ENCODE measurements at regions not wholly inside any gene's neighbourhood (a gene's known extent, or its start where the extent isn't known, plus 50 kb on each side); places are given as distances from the start of the nearest gene placed in this dataset.

DNA sequence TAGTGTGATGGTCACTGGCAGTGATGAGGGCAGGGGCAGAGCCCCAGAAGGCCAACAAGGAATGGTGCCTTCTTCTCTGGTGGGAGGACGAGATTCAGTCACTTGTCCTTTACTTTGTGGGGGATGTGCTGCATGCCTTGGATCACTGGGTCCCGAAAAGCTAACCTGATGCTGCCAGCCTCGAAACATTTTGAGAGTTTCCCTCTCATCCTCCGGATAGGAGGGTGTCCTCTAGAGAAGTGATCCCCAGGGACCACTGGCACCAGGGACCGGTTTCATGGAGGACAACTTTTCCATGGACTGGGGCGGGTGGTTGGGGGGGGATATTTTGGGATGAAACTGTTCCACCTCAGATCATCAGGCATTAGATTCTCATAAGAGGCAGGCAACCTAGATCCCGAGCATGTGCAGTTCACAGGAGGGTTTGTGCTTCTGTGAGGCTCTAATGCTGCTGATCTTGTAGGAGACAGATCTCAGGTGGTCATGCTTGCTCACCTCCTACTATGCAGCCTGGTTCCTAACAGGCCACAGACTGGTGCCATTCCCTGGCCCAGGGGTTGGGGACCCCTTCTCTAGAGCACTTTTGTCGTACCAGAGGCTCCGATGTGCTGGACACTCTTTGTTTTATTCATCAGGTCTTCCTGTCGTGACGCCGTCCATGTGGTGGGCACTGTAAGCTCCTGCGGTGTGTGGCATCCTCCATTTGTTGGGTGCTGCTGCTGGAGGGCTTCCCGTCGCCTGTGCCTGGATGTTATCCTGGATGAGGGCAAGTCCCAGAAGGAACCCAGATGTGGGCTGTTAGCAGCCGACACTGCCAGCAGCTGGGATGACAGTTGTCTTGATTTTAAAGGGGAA, 68.5 kb upstream of the HDAC4 start:
- TF ChIP-seq, protein P1, sequence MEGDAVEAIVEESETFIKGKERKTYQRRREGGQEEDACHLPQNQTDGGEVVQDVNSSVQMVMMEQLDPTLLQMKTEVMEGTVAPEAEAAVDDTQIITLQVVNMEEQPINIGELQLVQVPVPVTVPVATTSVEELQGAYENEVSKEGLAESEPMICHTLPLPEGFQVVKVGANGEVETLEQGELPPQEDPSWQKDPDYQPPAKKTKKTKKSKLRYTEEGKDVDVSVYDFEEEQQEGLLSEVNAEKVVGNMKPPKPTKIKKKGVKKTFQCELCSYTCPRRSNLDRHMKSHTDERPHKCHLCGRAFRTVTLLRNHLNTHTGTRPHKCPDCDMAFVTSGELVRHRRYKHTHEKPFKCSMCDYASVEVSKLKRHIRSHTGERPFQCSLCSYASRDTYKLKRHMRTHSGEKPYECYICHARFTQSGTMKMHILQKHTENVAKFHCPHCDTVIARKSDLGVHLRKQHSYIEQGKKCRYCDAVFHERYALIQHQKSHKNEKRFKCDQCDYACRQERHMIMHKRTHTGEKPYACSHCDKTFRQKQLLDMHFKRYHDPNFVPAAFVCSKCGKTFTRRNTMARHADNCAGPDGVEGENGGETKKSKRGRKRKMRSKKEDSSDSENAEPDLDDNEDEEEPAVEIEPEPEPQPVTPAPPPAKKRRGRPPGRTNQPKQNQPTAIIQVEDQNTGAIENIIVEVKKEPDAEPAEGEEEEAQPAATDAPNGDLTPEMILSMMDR (IDR thresholded peaks at IDR 0.05; ENCODE audit: control extremely low read depth, extremely low read depth, low read depth, missing control alignments) = no peak
- CTCF ChIA-PET = no interaction called here
- no peak for DNase-seq (ENCODE audit: extremely low spot score)
- POLR2A ChIA-PET = no interaction called here

DNA sequence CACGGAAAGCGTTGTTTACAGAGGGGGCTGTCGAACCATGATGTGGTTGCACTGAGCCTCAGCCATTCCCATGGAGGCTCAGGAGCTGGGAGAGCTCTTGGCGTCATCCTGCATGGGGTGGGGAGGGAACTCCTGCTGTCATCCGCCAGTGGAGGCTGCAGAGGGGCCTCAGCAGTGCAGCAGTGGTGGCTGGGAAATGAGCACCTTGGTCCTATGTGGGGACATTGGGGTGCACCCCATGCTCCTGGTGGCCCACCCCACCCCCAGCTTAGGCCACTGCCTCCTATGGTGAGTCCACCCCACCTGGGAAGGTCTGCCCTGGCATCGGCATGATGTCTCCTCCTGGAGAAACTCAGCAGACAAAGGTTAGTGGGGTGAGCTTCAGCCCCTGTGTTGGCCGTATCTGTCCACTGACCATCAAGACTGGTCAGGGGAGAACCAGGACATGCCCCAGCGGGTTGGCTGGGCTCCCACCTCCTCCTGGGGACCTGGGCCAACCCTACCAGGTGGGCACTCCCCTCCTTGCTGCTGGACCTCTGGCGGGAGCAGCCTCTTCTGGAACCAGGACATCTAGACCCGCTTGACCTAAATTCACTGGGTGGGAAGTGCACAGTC, 67.8 kb upstream of the HDAC4 start:
- ChIA-PET CTCF (no interaction called here), POLR2A (interaction anchor here (0.5 kb wide), 1 partner anchor 14 kb away, joined by 3 read pairs; no protein-coding TSS in a partner anchor)
- TF ChIP-seq, protein P1 (IDR thresholded peaks at IDR 0.05; ENCODE audit: control extremely low read depth, extremely low read depth, low read depth, missing control alignments) = no peak
- no peak for DNase-seq (ENCODE audit: extremely low spot score)

DNA sequence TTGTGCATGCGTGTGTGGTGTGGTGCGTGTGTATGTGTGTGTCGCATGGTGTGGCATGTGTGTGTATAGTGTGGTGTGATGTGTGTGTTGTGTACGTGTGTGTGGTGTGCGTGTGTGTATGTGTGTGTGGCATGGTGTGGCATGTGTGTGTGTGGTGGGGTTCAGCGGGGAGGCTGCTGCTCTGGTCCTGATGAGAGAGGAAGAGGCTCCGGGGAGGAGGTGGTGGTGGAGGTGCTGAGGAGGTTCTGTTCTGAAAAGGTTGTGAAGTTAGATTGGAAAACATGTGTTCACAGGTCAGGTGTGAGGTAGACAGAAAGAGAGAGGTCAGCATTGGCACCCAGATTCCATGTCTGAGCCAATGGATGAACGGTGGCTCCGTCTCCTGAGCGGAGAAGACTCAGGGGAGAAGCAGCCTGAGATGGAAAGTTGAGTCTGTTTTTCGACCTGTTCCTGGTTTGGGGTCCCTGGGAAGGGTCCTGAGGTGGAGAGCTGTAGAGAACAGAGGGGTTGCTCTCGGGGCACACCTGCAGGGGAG, 67.2 kb upstream of the HDAC4 start:
- DNase-seq (ENCODE audit: extremely low spot score) = no peak
- TF ChIP-seq, protein P1 (IDR thresholded peaks at IDR 0.05; ENCODE audit: control extremely low read depth, extremely low read depth, low read depth, missing control alignments) = no peak
- POLR2A ChIA-PET = interaction anchor here (0.5 kb wide), 1 partner anchor 13 kb away, joined by 3 read pairs; no protein-coding TSS in a partner anchor
- CTCF ChIA-PET = no interaction called here

DNA sequence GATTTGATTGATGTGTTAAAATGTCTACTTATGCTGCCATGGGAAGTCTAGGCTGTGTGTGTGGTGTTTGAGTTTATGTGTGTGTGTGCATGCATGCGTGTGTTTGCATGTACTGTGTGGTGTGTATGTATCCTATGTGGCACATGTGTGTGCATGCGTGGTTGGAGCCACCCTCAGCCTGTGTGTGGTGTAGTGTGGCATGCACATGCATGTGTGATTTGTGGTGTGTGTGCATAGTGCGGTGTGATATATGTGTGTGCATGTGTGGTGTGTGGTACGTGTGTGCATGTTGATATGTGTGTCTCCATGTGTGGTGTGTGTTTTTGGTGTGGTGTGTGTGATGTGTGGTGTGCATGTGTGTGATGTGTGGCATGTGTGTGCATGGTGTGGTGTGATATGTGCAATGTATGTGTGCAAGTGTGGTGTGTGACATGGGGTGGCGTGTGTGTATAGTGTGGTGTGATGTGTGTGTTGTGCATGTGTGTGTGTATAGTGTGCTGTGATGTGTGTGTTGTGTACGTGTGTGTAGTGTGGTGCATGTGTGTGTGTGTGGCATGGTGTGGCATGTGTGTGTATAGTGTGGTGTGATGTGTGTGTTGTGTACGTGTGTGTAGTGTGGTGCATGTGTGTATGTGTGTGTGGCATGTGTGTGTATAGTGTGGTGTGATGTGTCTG, 66.6 kb upstream of the HDAC4 start:
- TF ChIP-seq, protein P1 (IDR thresholded peaks at IDR 0.05; ENCODE audit: control extremely low read depth, extremely low read depth, low read depth, missing control alignments) = no peak
- no peak for DNase-seq (ENCODE audit: extremely low spot score)
- ChIA-PET POLR2A (no interaction called here), CTCF (no interaction called here)

DNA sequence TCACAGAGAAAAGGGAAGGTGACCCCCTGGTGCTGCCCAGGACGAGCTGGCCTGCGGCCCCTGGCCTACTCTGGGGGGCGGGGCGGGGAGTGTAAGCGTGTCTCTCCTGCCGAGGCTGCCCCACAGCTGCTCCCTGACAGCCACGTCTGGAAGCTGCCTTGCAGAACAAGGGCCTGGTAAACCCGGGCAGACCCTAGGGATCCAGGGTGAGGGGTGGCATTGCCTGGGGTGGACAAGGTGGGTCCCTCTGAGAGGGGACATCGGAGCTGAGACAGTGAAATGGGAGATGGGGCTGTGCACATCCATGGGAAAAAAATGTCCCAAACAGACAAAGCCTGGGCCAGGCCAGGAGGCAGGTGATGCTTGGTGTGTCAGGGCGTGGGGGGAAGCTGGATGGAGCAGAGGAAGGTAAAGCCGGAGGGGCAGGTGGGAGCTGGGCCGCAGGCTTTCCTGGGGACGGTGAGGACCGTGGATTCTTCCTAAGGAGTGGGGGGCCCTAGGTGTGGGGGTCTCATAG, 66.0 kb upstream of the HDAC4 start:
- CTCF ChIA-PET = interaction anchor here (0.8 kb wide), 1 partner anchor 90 kb away, joined by 3 read pairs; no protein-coding TSS in a partner anchor
- TF ChIP-seq, protein P1 (IDR thresholded peaks at IDR 0.05; ENCODE audit: control extremely low read depth, extremely low read depth, low read depth, missing control alignments) = no peak
- POLR2A ChIA-PET = no interaction called here
- no peak for DNase-seq (ENCODE audit: extremely low spot score)

Measured in GM10248 (cell line).